H1 (cell line): ENCODE measurements at regions not wholly inside any gene's neighbourhood (a gene's known extent, or its start where the extent isn't known, plus 50 kb on each side); places are given as distances from the start of the nearest gene placed in this dataset.

Source experiments
- CTCF ChIA-PET: fragments of 300-600 bp; sonication (Branson Sonifier 250); formaldehyde crosslinking; loops from one replicate; lab custom pipeline; 2021; ENCODE audit not compliant: partially characterized antibody; lab: Charles Lee
- POLR2A ChIA-PET: fragments of 300-600 bp; sonication (Branson Sonifier 250); formaldehyde crosslinking; loops from one replicate; lab custom pipeline; 2021; ENCODE audit warnings: inconsistent platforms; ENCODE audit not compliant: partially characterized antibody; lab: Charles Lee
- DNase-seq, 2 experiments: peaks; one replicate each; pipeline versions ENCODE4 v3.0.0 to v3.0.0-alpha.2; 2010 to 2022; ENCODE audit warnings: low spot score in 2 of 2, low read depth in 1 of 2, mixed read lengths in 1 of 2
- FAIRE-seq: peaks from 2 replicates; lab custom pipeline; 2011; peaks lifted over from hg19 to GRCh38; lab: Jason Lieb, UNC
- H2AFZ ChIP-seq: 2 replicates; pipeline ENCODE4 v1.8.1; 2012; ENCODE audit warnings: low read length, inconsistent platforms
- H2AK5ac ChIP-seq: 2 replicates; pipeline ENCODE4 v1.6.1; 2013; ENCODE audit warnings: low read depth, low read length
- H2BK120ac ChIP-seq: replicated peaks from 2 replicates; pipeline ENCODE3; 2013; ENCODE audit warnings: low read depth, low read length, inconsistent platforms
- H2BK12ac ChIP-seq: 2 replicates; pipeline ENCODE4 v1.6.1; 2013; ENCODE audit warnings: low read depth, low read length
- H2BK15ac ChIP-seq: 2 replicates; pipeline ENCODE4 v1.6.1; 2013; ENCODE audit warnings: low read length
- H2BK20ac ChIP-seq: 2 replicates; pipeline ENCODE4 v1.6.1; 2013; ENCODE audit warnings: low read length
- H2BK5ac ChIP-seq: 2 replicates; pipeline ENCODE4 v1.6.1; 2013; ENCODE audit warnings: low read depth, low read length
- H3K14ac ChIP-seq: 2 replicates; pipeline ENCODE4 v1.6.1; 2013; ENCODE audit warnings: inconsistent platforms; ENCODE audit not compliant: insufficient read length
- H3K18ac ChIP-seq: 2 replicates; pipeline ENCODE4 v1.6.1; 2013; ENCODE audit warnings: low read length; ENCODE audit errors: extremely low read depth
- H3K23ac ChIP-seq: 2 replicates; pipeline ENCODE4 v1.6.1; 2013; ENCODE audit warnings: inconsistent platforms; ENCODE audit not compliant: insufficient read length
- H3K23me2 ChIP-seq: 2 replicates; pipeline ENCODE4 v1.6.1; 2013; ENCODE audit warnings: low read depth, low read length
- H3K27ac ChIP-seq: 2 replicates; pipeline ENCODE4 v1.6.1; 2011; ENCODE audit warnings: low read depth, low read length, inconsistent platforms
- H3K27me3 ChIP-seq, 4 experiments: replicated peaks in 1 of 4; 1 replicate in 1 of 4; 2 replicates in 3 of 4; pipeline versions ENCODE4 v1.6.1 to v1.8.1; 2011 to 2013; ENCODE audit warnings: low read length in 3 of 4, mild to moderate bottlenecking in 3 of 4, inconsistent platforms in 2 of 4, mixed read lengths in 2 of 4, moderate library complexity in 1 of 4; ENCODE audit not compliant: control insufficient read depth in 3 of 4, insufficient read depth in 3 of 4; ENCODE audit errors: extremely low read depth in 1 of 4
- H3K36me3 ChIP-seq, 4 experiments: 2 replicates each; pipeline versions ENCODE4 v1.6.1 to v1.8.1; 2011 to 2013; ENCODE audit warnings: mild to moderate bottlenecking in 4 of 4, low read length in 3 of 4, moderate library complexity in 2 of 4, control low read depth in 1 of 4, inconsistent platforms in 1 of 4; ENCODE audit not compliant: insufficient read depth in 4 of 4, control insufficient read depth in 2 of 4
- H3K4ac ChIP-seq: replicated peaks from 2 replicates; pipeline ENCODE3; 2013; ENCODE audit warnings: low read length, low read depth, mixed read lengths, inconsistent platforms; ENCODE audit not compliant: insufficient read length
- H3K4me1 ChIP-seq, 4 experiments: replicated peaks in 1 of 4; 1 replicate in 1 of 4; 2 replicates in 3 of 4; pipeline versions ENCODE4 v1.6.1 to v1.8.1; 2011 to 2013; ENCODE audit warnings: low read length in 3 of 4, inconsistent platforms in 2 of 4, mixed read lengths in 1 of 4; ENCODE audit not compliant: insufficient read depth in 4 of 4, control insufficient read depth in 3 of 4
- H3K4me2 ChIP-seq, 2 experiments: 2 replicates each; pipeline versions ENCODE4 v1.6.1 to v1.8.1; 2011 to 2013; ENCODE audit warnings: low read depth in 2 of 2, low read length in 2 of 2, control low read depth in 1 of 2, inconsistent platforms in 1 of 2, mild to moderate bottlenecking in 1 of 2; ENCODE audit not compliant: insufficient read depth in 1 of 2
- H3K4me3 ChIP-seq, 4 experiments: fragments of 200-600, 300-600 bp in 1 of 4; sonication (generic), shearing (Covaris generic), sonication (Bioruptor Twin) in 1 of 4; 2 replicates each; pipeline versions ENCODE4 v1.5.1 to v1.8.1; 2011 to 2016; ENCODE audit warnings: low read length in 4 of 4, low read depth in 3 of 4, control low read depth in 2 of 4, inconsistent platforms in 2 of 4, mild to moderate bottlenecking in 2 of 4, mixed read lengths in 1 of 4, moderate library complexity in 1 of 4; ENCODE audit not compliant: insufficient read depth in 2 of 4; ENCODE audit errors: extremely low read depth in 1 of 4
- H3K56ac ChIP-seq: replicated peaks from 2 replicates; pipeline ENCODE3; 2013; ENCODE audit warnings: low read depth, mild to moderate bottlenecking, mixed read lengths, low read length, inconsistent platforms; ENCODE audit not compliant: insufficient read length
- H3K79me1 ChIP-seq: 2 replicates; pipeline ENCODE4 v1.6.1; 2013; ENCODE audit warnings: low read depth, low read length, control low read depth
- H3K79me2 ChIP-seq, 2 experiments: 2 replicates each; pipeline versions ENCODE4 v1.6.1 to v1.8.1; 2012 to 2013; ENCODE audit warnings: low read length in 2 of 2, mild to moderate bottlenecking in 2 of 2, inconsistent platforms in 1 of 2; ENCODE audit not compliant: insufficient read depth in 2 of 2, control insufficient read depth in 1 of 2
- H3K9ac ChIP-seq, 4 experiments: replicated peaks in 1 of 4; 1 replicate in 1 of 4; 2 replicates in 3 of 4; pipeline versions ENCODE4 v1.6.1 to v1.8.1; 2011 to 2013; ENCODE audit warnings: low read depth in 3 of 4, low read length in 3 of 4, control low read depth in 2 of 4, mild to moderate bottlenecking in 2 of 4, moderate library complexity in 2 of 4, inconsistent platforms in 1 of 4; ENCODE audit errors: extremely low read depth in 1 of 4
- H3K9me3 ChIP-seq, 2 experiments: 2 replicates each; pipeline versions ENCODE4 v1.6.1 to v1.8.1; 2012 to 2013; ENCODE audit warnings: mild to moderate bottlenecking in 2 of 2, moderate library complexity in 2 of 2, control low read depth in 1 of 2, inconsistent platforms in 1 of 2, low read depth in 1 of 2, low read length in 1 of 2, mixed read lengths in 1 of 2; ENCODE audit not compliant: insufficient read depth in 2 of 2
- H4K20me1 ChIP-seq, 2 experiments: replicated peaks in 1 of 2; 2 replicates each; pipeline versions ENCODE3 to v1.8.1; 2011 to 2013; ENCODE audit warnings: inconsistent platforms in 2 of 2, low read length in 2 of 2, mild to moderate bottlenecking in 1 of 2; ENCODE audit not compliant: insufficient read depth in 2 of 2, control insufficient read depth in 1 of 2
- H4K5ac ChIP-seq: 2 replicates; pipeline ENCODE4 v1.6.1; 2013; ENCODE audit warnings: low read length, low read depth, mixed read lengths, inconsistent platforms; ENCODE audit not compliant: insufficient read length
- H4K8ac ChIP-seq: 2 replicates; pipeline ENCODE4 v1.8.0; 2013; ENCODE audit warnings: mild to moderate bottlenecking, moderate library complexity, low read length, inconsistent platforms; ENCODE audit not compliant: insufficient read depth; ENCODE audit errors: extremely low read depth
- H4K91ac ChIP-seq: replicated peaks from 2 replicates; pipeline ENCODE3; 2013; ENCODE audit warnings: low read length, mixed read lengths, inconsistent platforms; ENCODE audit not compliant: insufficient read length
- BCL11A ChIP-seq, 2 experiments: IDR thresholded peaks; one replicate each; pipeline ENCODE4 v1.6.1; 2011; ENCODE audit warnings: low read depth in 2 of 2, low read length in 2 of 2, mild to moderate bottlenecking in 2 of 2
- CHD2 ChIP-seq: IDR thresholded peaks from 2 replicates; pipeline ENCODE4 v1.6.1; 2012; ENCODE audit warnings: low read length, improper control_type of control experiment
- EGR1 ChIP-seq: IDR thresholded peaks from 2 replicates; pipeline ENCODE4 v1.6.1; 2011; ENCODE audit warnings: low read depth, low read length, borderline replicate concordance
- GABPA ChIP-seq: IDR thresholded peaks from 2 replicates; pipeline ENCODE4 v1.6.1; 2011; ENCODE audit warnings: mild to moderate bottlenecking, low read length, moderate library complexity, borderline replicate concordance; ENCODE audit not compliant: insufficient read depth
- GTF2F1 ChIP-seq: IDR thresholded peaks from 2 replicates; pipeline ENCODE4 v1.6.1; 2012; ENCODE audit warnings: low read depth, low read length, improper control_type of control experiment, borderline replicate concordance
- HDAC2 ChIP-seq, 2 experiments: fragments of 300-600 bp in 1 of 2; sonication (generic) in 1 of 2; IDR thresholded peaks; 2 replicates each; pipeline ENCODE4 v1.6.1; 2011 to 2012; ENCODE audit warnings: low read depth in 2 of 2, low read length in 2 of 2, mild to moderate bottlenecking in 2 of 2, moderate library complexity in 2 of 2, borderline replicate concordance in 1 of 2, inconsistent platforms in 1 of 2
- KDM1A ChIP-seq: fragments of 200-600, 300-600 bp; sonication (generic); IDR thresholded peaks from 2 replicates; pipeline ENCODE4 v1.7.1; 2016; ENCODE audit warnings: mild to moderate bottlenecking, low read length, borderline replicate concordance
- RAD21 ChIP-seq, 2 experiments: IDR thresholded peaks in 1 of 2; conservative IDR thresholded peaks in 1 of 2; 2 replicates each; pipeline ENCODE4 v1.6.1; 2011; ENCODE audit warnings: low read depth in 2 of 2, low read length in 2 of 2, improper control_type of control experiment in 1 of 2, inconsistent platforms in 1 of 2, mild to moderate bottlenecking in 1 of 2, moderate library complexity in 1 of 2
- SAP30 ChIP-seq: fragments of 300-600 bp; sonication (generic); IDR thresholded peaks from 2 replicates; pipeline ENCODE4 v1.7.1; 2012; ENCODE audit warnings: low read length, moderate library complexity, mild to moderate bottlenecking, inconsistent platforms; ENCODE audit not compliant: insufficient read depth, insufficient replicate concordance
- WGBS, 2 experiments: shearing (Covaris generic) in 1 of 2; methylation state at CpG; one replicate each; pipeline versions ENCODE4 v1.1.6 to v1.1.7; 2013 to 2015; ENCODE audit warnings: low lambda C conversion rate in 2 of 2, mixed read lengths in 2 of 2, inconsistent platforms in 1 of 2, low coverage in 1 of 2, missing lambda C conversion rate in 1 of 2; ENCODE audit not compliant: insufficient replicate concordance in 2 of 2, insufficient coverage in 1 of 2, insufficient read length in 1 of 2; ENCODE audit errors: extremely low coverage in 1 of 2, missing lambda C conversion rate in 1 of 2; 5-methylcytosine and 5-hydroxymethylcytosine counted together
- TF ChIP-seq, protein P1 (sequence below): IDR thresholded peaks from 2 replicates; pipeline ENCODE4 v1.6.1; 2012; ENCODE audit warnings: inconsistent platforms
- TF ChIP-seq, protein P2 (sequence below): IDR thresholded peaks from 2 replicates; pipeline ENCODE4 v1.6.1; 2011; ENCODE audit warnings: low read depth, mild to moderate bottlenecking, low read length; ENCODE audit not compliant: insufficient read depth

DNA sequence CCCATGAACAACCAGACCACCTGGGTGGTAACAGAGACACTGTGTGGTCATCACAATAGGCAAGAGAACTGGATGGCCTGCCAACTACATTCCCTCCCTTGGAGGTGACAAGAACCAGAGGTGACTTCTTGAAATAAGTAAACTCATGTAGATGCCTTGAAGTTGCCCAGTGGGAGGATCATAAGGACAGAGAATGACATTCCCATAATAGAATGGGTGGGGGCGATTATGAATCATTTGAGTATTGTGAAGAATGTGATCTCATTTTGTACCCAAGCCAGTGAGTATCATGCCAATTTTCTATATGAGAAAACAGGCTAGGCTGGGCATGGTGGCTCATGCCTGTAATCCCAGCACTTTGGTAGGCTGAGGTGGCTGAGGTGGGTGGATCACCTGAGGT, 211.4 kb upstream of the GYPC start:
- Histone ChIP-seq H2AK5ac (no peak overlapping the region), H3K79me2 (no peaks in the 10 kb centered on the region), H2BK15ac (no peak overlapping the region), H3K4me3 (no peak overlapping the region), H3K9me3 (no peaks in the 10 kb centered on the region), H4K91ac (no peak overlapping the region), H3K23me2 (no peaks in the 10 kb centered on the region), H3K36me3 (no peaks in the 10 kb centered on the region), H2BK120ac (no peak overlapping the region), H3K4me2 (no peak overlapping the region), H2BK12ac (no peak overlapping the region), H3K9ac (no peak overlapping the region), H3K18ac (no peak overlapping the region), H2AFZ (no peak overlapping the region), H3K27me3 (no peaks in the 10 kb centered on the region), H3K56ac (no peak overlapping the region), H3K79me1 (no peaks in the 10 kb centered on the region), H4K20me1 (no peaks in the 10 kb centered on the region), H4K5ac (no peak overlapping the region), H2BK20ac (no peak overlapping the region), H3K4me1 (no peaks in the 10 kb centered on the region), H3K14ac (no peak overlapping the region), H2BK5ac (no peak overlapping the region), H3K27ac (no peak overlapping the region)
- DNase-seq (no peak), FAIRE-seq (no peak)
- WGBS, 2 experiments: 83% methylated on average over 1 of the region's 1 CpG; no CpG with 5 or more reads in 1 of the 2 experiments
- CTCF ChIA-PET: interaction anchor here (0.7 to 0.8 kb wide), 2 partner anchors 28 to 158 kb away, joined by 3 read pairs; no protein-coding TSS in a partner anchor
- POLR2A ChIA-PET: no interaction called here
- TF ChIP-seq RAD21 (IDR thresholded peaks at IDR 0.05 in 1 of 2, conservative IDR thresholded peaks at IDR 0.05 in 1 of 2; ENCODE audit: low read depth in 2 of 2, low read length in 2 of 2) (no peak), EGR1 (no peak), KDM1A (no peak), GTF2F1 (no peak), CHD2 (no peak), HDAC2 (IDR thresholded peaks at IDR 0.05; ENCODE audit: borderline replicate concordance in 1 of 2, low read depth in 2 of 2, low read length in 2 of 2) (no peak), GABPA (no peak), BCL11A (IDR thresholded peaks at IDR 0.05; ENCODE audit: low read depth in 2 of 2, low read length in 2 of 2) (no peak), SAP30 (no peak)
- TF ChIP-seq, protein P1, sequence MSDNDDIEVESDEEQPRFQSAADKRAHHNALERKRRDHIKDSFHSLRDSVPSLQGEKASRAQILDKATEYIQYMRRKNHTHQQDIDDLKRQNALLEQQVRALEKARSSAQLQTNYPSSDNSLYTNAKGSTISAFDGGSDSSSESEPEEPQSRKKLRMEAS: no peak
- TF ChIP-seq, protein P2, sequence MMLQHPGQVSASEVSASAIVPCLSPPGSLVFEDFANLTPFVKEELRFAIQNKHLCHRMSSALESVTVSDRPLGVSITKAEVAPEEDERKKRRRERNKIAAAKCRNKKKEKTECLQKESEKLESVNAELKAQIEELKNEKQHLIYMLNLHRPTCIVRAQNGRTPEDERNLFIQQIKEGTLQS: no peak
- TF ChIP-seq, all 59 proteins: peak for 0
- Histone ChIP-seq H3K23ac (no peak overlapping the region), H4K8ac (no peak overlapping the region), H3K4ac (no peak overlapping the region)
